Endodermal cell (in vitro differentiated cells): ENCODE measurements at regions not wholly inside any gene's neighbourhood (a gene's known extent, or its start where the extent isn't known, plus 50 kb on each side); places are given as distances from the start of the nearest gene placed in this dataset.

Source experiments
- DNase-seq: peaks from one replicate; pipeline ENCODE4 v3.0.0-alpha.2; 2017
- H3K27ac ChIP-seq: 2 replicates; pipeline ENCODE4 v1.5.1; 2013; ENCODE audit warnings: mild to moderate bottlenecking, low read depth, low read length, moderate library complexity
- H3K27me3 ChIP-seq: 2 replicates; pipeline ENCODE4 v1.6.1; 2013; ENCODE audit warnings: mild to moderate bottlenecking, low read length, moderate library complexity; ENCODE audit not compliant: insufficient read depth, control insufficient read depth, poor library complexity, severe bottlenecking
- H3K36me3 ChIP-seq: 2 replicates; pipeline ENCODE4 v1.7.0; 2013; ENCODE audit warnings: mild to moderate bottlenecking, low read length, moderate library complexity; ENCODE audit not compliant: control insufficient read depth, insufficient read depth
- H3K4me1 ChIP-seq: one replicate; pipeline ENCODE4 v1.7.0; 2013; ENCODE audit warnings: low read length; ENCODE audit not compliant: control insufficient read depth, insufficient read depth
- H3K4me3 ChIP-seq: 2 replicates; pipeline ENCODE4 v1.5.1; 2013; ENCODE audit warnings: mild to moderate bottlenecking, low read length, moderate library complexity
- H3K9ac ChIP-seq: 2 replicates; pipeline ENCODE4 v1.6.1; 2013; ENCODE audit warnings: mild to moderate bottlenecking, low read length, moderate library complexity; ENCODE audit not compliant: poor library complexity, severe bottlenecking; ENCODE audit errors: extremely low read depth
- H3K9me3 ChIP-seq: 2 replicates; pipeline ENCODE4 v1.6.1; 2013; ENCODE audit warnings: mild to moderate bottlenecking, low read length, moderate library complexity; ENCODE audit not compliant: control insufficient read depth
- H3K27ac Mint-ChIP-seq: 2 replicates; pipeline ENCODE4 v1.8.0; 2020; ENCODE audit warnings: mixed read lengths
- H3K27me3 Mint-ChIP-seq: 2 replicates; pipeline ENCODE4 v1.8.0; 2021; ENCODE audit warnings: mild to moderate bottlenecking, mixed read lengths; ENCODE audit not compliant: insufficient read depth
- H3K36me3 Mint-ChIP-seq: 2 replicates; pipeline ENCODE4 v1.8.0; 2020; ENCODE audit warnings: low read depth, mixed read lengths
- H3K4me1 Mint-ChIP-seq: 2 replicates; pipeline ENCODE4 v1.8.0; 2020; ENCODE audit warnings: mixed read lengths
- H3K4me3 Mint-ChIP-seq: 2 replicates; pipeline ENCODE4 v1.8.0; 2020; ENCODE audit warnings: mild to moderate bottlenecking, moderate library complexity, mixed read lengths
- H3K9me3 Mint-ChIP-seq: 2 replicates; pipeline ENCODE4 v1.8.0; 2020; ENCODE audit warnings: mild to moderate bottlenecking, mixed read lengths
- CTCF ChIP-seq: fragments of 200-600 bp; sonication (generic); conservative IDR thresholded peaks from 2 replicates; pipeline ENCODE4 v1.5.0; 2021; ENCODE audit warnings: antibody characterized with exemption, mild to moderate bottlenecking
- WGBS, 2 experiments: methylation state at CpG; one replicate each; pipeline versions ENCODE4 v1.1.5 to v1.1.7; 2013; ENCODE audit warnings: missing lambda C conversion rate in 2 of 2, mixed read lengths in 1 of 2; ENCODE audit not compliant: insufficient coverage in 1 of 2, insufficient read length in 1 of 2; 5-methylcytosine and 5-hydroxymethylcytosine counted together

DNA sequence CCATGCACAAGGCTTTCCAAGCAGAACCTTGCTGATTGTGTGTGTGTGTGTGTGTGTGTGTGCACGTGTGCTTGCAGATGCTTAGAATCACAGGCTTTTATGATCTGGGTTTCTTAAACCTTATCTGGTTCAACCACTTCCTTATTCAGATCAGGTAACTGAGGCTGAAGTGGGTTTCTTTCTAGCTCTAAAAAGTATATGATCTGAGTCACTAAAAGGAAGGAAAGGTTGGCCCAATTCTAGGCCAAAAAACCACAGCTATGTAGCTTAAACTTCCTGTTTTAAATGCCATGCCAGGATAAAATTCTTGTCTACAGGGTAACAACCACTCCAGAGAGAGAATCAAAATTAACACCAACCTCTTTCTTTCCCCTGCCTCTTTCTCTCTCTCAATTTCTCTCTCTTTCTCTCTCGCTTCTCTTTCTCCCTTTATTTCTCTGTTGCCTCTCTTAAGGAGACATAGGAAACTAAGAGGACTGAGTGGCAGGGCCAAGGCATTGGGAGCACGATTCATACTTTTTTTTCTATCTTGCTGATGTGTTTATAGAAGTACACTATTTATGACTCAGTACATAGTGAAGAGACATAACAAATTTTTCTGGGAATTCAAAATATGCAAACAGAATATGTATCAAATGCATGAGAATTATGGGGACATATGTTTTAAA, 140.3 kb downstream of the TRIB2 start:
- no peak overlapping the region for H3K27ac ChIP-seq
- peaks cover 24% of the 10 kb centered on the region for H3K9me3 Mint-ChIP-seq
- no peak for DNase-seq
- H3K27ac Mint-ChIP-seq = no peak overlapping the region
- H3K9ac ChIP-seq = no peak overlapping the region
- no peak overlapping the region for H3K4me3 Mint-ChIP-seq
- H3K4me3 ChIP-seq = no peak overlapping the region
- no peaks in the 10 kb centered on the region for H3K4me1 Mint-ChIP-seq
- no peaks in the 10 kb centered on the region for H3K27me3 Mint-ChIP-seq
- no peak for TF ChIP-seq CTCF
- no peaks in the 10 kb centered on the region for H3K36me3 ChIP-seq
- no peaks in the 10 kb centered on the region for H3K27me3 ChIP-seq
- H3K4me1 ChIP-seq = no peaks in the 10 kb centered on the region
- H3K36me3 Mint-ChIP-seq = no peaks in the 10 kb centered on the region
- H3K9me3 ChIP-seq = peaks cover 15% of the 10 kb centered on the region
- WGBS, 2 experiments = 83% methylated on average over 2 of the region's 3 CpGs; no CpG with 5 or more reads in 1 of the 2 experiments

GRCh38 chr2:12857891-12858290, 141.2 kb downstream of the TRIB2 start:
- Mint-ChIP-seq H3K36me3 (no peaks in the 10 kb centered on the region), H3K27me3 (no peaks in the 10 kb centered on the region), H3K4me1 (no peaks in the 10 kb centered on the region), H3K4me3 (no peak overlapping the region), H3K27ac (no peak overlapping the region), H3K9me3 (peaks cover 29% of the 10 kb centered on the region)
- Histone ChIP-seq H3K9ac (no peak overlapping the region), H3K36me3 (no peaks in the 10 kb centered on the region), H3K4me3 (no peak overlapping the region), H3K9me3 (peaks cover 15% of the 10 kb centered on the region), H3K27me3 (no peaks in the 10 kb centered on the region), H3K27ac (no peak overlapping the region), H3K4me1 (no peaks in the 10 kb centered on the region)
- no peak for DNase-seq
- 63% methylated on average over 1 of the region's 1 CpG; no CpG with 5 or more reads in 1 of the 2 experiments for WGBS, 2 experiments
- TF ChIP-seq CTCF = no peak

GRCh38 chr2:12858786-12859185, 142.1 kb downstream of the TRIB2 start:
- H3K4me1 ChIP-seq = no peaks in the 10 kb centered on the region
- no peaks in the 10 kb centered on the region for H3K27me3 ChIP-seq
- Mint-ChIP-seq H3K36me3 (no peaks in the 10 kb centered on the region), H3K27ac (no peak overlapping the region), H3K27me3 (no peaks in the 10 kb centered on the region), H3K4me3 (no peak overlapping the region), H3K9me3 (peaks cover 29% of the 10 kb centered on the region), H3K4me1 (no peaks in the 10 kb centered on the region)
- H3K9me3 ChIP-seq = peaks cover 22% of the 10 kb centered on the region
- no peak overlapping the region for H3K27ac ChIP-seq
- TF ChIP-seq CTCF = no peak
- H3K36me3 ChIP-seq = no peaks in the 10 kb centered on the region
- no peak for DNase-seq
- H3K9ac ChIP-seq = no peak overlapping the region
- H3K4me3 ChIP-seq = no peak overlapping the region
